Chondrocyte (in vitro differentiated cells): ENCODE measurements at regions not wholly inside any gene's neighbourhood (a gene's known extent, or its start where the extent isn't known, plus 50 kb on each side); places are given as distances from the start of the nearest gene placed in this dataset.

ENCODE experiments used
- DNase-seq: peaks from one replicate; pipeline ENCODE4 v3.0.0; 2021; ENCODE audit warnings: mixed read lengths, low spot score
- H3K27ac Mint-ChIP-seq: one replicate; pipeline ENCODE4 v1.8.0; 2021; ENCODE audit warnings: mild to moderate bottlenecking, moderate library complexity, mixed read lengths; ENCODE audit not compliant: unreplicated experiment
- H3K27me3 Mint-ChIP-seq: 2 replicates; pipeline ENCODE4 v1.8.0; 2021; ENCODE audit warnings: low read depth, mixed read lengths
- H3K36me3 Mint-ChIP-seq: 2 replicates; pipeline ENCODE4 v1.8.0; 2021; ENCODE audit warnings: low read depth, mixed read lengths
- H3K4me1 Mint-ChIP-seq: 2 replicates; pipeline ENCODE4 v1.8.0; 2021; ENCODE audit warnings: low read depth, mild to moderate bottlenecking, mixed read lengths
- H3K4me3 Mint-ChIP-seq: one replicate; pipeline ENCODE4 v1.8.0; 2021; ENCODE audit warnings: mild to moderate bottlenecking, moderate library complexity, mixed read lengths; ENCODE audit not compliant: unreplicated experiment
- H3K9me3 Mint-ChIP-seq: 2 replicates; pipeline ENCODE4 v1.8.0; 2021; ENCODE audit warnings: low read depth, mixed read lengths
- CTCF ChIP-seq: fragments of 200-600 bp; sonication (generic); IDR thresholded peaks from 2 replicates; pipeline ENCODE4 v1.5.0; 2021; ENCODE audit warnings: antibody characterized with exemption, mild to moderate bottlenecking, moderate library complexity

- no peak overlapping the region for H3K27ac Mint-ChIP-seq
- no peaks in the 10 kb centered on the region for H3K27me3 Mint-ChIP-seq
- H3K4me1 Mint-ChIP-seq = peaks cover 19% of the 10 kb centered on the region
- peaks cover 3% of the 10 kb centered on the region for H3K9me3 Mint-ChIP-seq
- no peak for DNase-seq
- no peaks in the 10 kb centered on the region for H3K36me3 Mint-ChIP-seq
- H3K4me3 Mint-ChIP-seq = no peak overlapping the region
- TF ChIP-seq CTCF = no peak
Observed at GRCh38 chr6:84556541-84557335, 207.7 kb downstream of the TBX18 start.

- TF ChIP-seq CTCF = no peak
- Mint-ChIP-seq H3K36me3 (no peaks in the 10 kb centered on the region), H3K27me3 (no peaks in the 10 kb centered on the region), H3K27ac (no peak overlapping the region), H3K4me3 (no peak overlapping the region), H3K4me1 (peaks cover 19% of the 10 kb centered on the region), H3K9me3 (peaks cover 4% of the 10 kb centered on the region)
- DNase-seq = no peak
Observed at GRCh38 chr6:84554706-84555105, 209.7 kb downstream of the TBX18 start.

GRCh38 chr6:84554074-84554473, 210.3 kb downstream of the TBX18 start:
- Mint-ChIP-seq H3K4me1 (peaks cover 19% of the 10 kb centered on the region), H3K9me3 (peaks cover 4% of the 10 kb centered on the region), H3K27me3 (no peaks in the 10 kb centered on the region), H3K27ac (no peak overlapping the region), H3K36me3 (no peaks in the 10 kb centered on the region), H3K4me3 (no peak overlapping the region)
- TF ChIP-seq CTCF = no peak
- no peak for DNase-seq

GRCh38 chr6:84553527-84553926, 210.9 kb downstream of the TBX18 start:
- no peak overlapping the region for H3K4me3 Mint-ChIP-seq
- no peak for TF ChIP-seq CTCF

GRCh38 chr6:84551797-84552196, 212.6 kb downstream of the TBX18 start:
- no peaks in the 10 kb centered on the region for H3K36me3 Mint-ChIP-seq
- TF ChIP-seq CTCF = no peak
- DNase-seq = no peak
- no peaks in the 10 kb centered on the region for H3K27me3 Mint-ChIP-seq
- H3K4me3 Mint-ChIP-seq = no peak overlapping the region
- H3K27ac Mint-ChIP-seq = no peak overlapping the region
- peaks cover 4% of the 10 kb centered on the region for H3K9me3 Mint-ChIP-seq
- peaks cover 24% of the 10 kb centered on the region for H3K4me1 Mint-ChIP-seq

More at GRCh38 chr6:84553527-84553926, 210.9 kb downstream of the TBX18 start:
- Mint-ChIP-seq H3K36me3 (no peaks in the 10 kb centered on the region), H3K9me3 (peaks cover 4% of the 10 kb centered on the region), H3K27ac (no peak overlapping the region), H3K4me1 (peaks cover 19% of the 10 kb centered on the region), H3K27me3 (no peaks in the 10 kb centered on the region)
- no peak for DNase-seq
